Amniotic stem cell (primary cell): ENCODE measurements at regions not wholly inside any gene's neighbourhood (a gene's known extent, or its start where the extent isn't known, plus 50 kb on each side); places are given as distances from the start of the nearest gene placed in this dataset.

Experiments
- DNase-seq: peaks from one replicate; lab custom pipeline; 2025; lab: John Stamatoyannopoulos, UW

DNA sequence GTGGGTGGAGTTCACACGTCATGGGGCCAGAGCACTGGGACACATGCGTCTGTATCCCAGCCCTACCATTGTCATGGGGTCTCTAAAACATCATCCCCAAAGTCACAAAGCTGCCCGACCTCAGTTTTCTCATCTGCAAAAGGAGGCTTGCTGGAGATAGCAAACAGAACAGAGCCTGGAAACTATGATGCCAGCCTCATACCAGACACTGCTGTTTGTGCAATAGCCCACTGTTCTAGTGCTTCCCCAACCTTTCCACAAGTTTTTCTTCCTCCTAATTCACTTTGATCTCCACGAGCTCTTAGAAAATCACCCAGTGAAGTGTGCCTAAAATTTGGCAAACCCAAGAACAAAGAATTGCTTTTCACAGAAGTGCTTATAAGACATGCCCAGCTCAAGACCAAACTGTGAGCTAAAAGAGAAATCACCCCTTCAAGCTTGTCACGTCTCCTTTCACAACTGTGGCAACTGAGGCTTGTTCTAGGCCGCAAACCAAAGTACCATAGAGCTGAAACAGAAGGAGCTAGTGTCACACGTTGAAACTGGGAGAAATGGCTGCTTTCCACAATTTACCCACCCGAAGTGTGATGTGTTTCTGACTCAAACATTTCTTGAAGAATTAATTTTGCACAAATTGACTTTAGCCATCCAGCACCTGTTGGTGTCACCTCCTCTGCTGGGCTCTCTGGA lies 162.7 kb upstream of the ID2 start:
- DNase-seq = no peak

- no peak for DNase-seq
Observed at GRCh38 chr2:8520791-8521344, 161.0 kb upstream of the ID2 start.

- DNase-seq = no peak
Observed at GRCh38 chr2:8522687-8523086, 159.2 kb upstream of the ID2 start.

GRCh38 chr2:8524388-8524787 lies 157.5 kb upstream of the ID2 start:
- DNase-seq = no peak

- no peak for DNase-seq
Observed at GRCh38 chr2:8524823-8525222, 157.0 kb upstream of the ID2 start.

- DNase-seq = no peak
Observed at GRCh38 chr2:8525236-8525581, 156.6 kb upstream of the ID2 start.

GRCh38 chr2:8525582-8526402 lies 156.1 kb upstream of the ID2 start:
- DNase-seq = no peak

- no peak for DNase-seq
Observed at GRCh38 chr2:8526403-8526696, 155.5 kb upstream of the ID2 start.

DNA sequence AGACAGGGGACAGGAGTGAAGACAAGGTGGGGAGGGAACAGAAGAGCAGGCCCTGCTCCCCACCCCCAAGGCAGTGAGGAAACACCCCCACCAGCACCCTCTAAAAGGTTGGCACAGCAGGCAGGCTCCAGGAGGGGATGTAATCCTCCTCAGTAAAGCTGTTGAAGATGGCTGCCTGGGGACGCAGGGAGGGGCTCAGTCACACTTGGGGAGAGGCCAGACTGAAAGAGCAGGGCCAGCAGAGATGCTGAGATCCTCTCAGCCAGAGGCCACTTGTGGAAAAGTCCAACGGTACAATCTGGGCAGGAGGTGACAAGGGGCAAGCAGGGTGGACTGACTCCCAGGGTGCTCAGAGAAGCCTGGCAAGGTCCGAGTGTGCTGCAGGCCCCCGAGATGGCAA lies 154.8 kb upstream of the ID2 start:
- no peak for DNase-seq

GRCh38 chr2:8527676-8528075 lies 154.2 kb upstream of the ID2 start:
- no peak for DNase-seq

GRCh38 chr2:8528863-8529262 lies 153.0 kb upstream of the ID2 start:
- DNase-seq = no peak

- DNase-seq = no peak
Observed at GRCh38 chr2:8529706-8530277, 152.1 kb upstream of the ID2 start.

DNA sequence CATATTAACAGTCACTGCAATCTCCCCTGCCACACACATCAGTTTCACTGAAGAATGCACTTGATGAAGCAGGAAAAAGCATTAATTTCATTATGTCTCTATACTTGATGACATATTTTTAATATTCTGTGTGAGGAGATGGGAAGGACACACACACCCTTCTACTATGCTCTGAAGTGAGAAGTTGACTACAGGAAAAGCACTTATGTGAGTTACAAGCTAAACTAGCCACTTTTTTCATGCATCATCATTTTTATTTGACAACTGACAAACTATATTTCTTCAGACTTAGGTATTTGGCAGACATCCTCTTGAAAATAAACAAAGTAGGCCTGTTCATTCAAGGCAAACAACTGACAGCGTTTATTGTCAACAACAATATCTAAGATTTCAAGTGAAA lies 150.4 kb upstream of the ID2 start:
- no peak for DNase-seq

DNA sequence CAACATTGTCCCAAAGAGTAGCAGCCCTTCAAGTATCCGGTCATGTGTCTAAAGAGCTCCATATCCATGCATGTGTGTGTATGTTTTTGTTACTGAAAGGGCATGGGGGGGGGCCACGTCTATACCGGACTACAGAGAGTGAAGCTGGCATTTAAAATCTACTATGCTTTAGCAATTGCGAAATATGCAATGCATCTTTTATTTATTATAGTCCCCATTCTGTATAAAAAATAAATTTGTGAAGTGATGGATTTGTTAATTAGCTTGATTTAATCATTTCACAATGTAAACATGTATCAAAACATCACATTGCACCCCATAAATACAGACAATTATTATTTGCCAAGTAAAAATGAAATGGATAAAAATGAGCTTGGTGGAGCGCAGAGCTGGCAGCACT lies 149.4 kb upstream of the ID2 start:
- DNase-seq = no peak

GRCh38 chr2:8533923-8534322 lies 147.9 kb upstream of the ID2 start:
- no peak for DNase-seq

GRCh38 chr2:8534386-8534728 lies 147.5 kb upstream of the ID2 start:
- DNase-seq = no peak

DNA sequence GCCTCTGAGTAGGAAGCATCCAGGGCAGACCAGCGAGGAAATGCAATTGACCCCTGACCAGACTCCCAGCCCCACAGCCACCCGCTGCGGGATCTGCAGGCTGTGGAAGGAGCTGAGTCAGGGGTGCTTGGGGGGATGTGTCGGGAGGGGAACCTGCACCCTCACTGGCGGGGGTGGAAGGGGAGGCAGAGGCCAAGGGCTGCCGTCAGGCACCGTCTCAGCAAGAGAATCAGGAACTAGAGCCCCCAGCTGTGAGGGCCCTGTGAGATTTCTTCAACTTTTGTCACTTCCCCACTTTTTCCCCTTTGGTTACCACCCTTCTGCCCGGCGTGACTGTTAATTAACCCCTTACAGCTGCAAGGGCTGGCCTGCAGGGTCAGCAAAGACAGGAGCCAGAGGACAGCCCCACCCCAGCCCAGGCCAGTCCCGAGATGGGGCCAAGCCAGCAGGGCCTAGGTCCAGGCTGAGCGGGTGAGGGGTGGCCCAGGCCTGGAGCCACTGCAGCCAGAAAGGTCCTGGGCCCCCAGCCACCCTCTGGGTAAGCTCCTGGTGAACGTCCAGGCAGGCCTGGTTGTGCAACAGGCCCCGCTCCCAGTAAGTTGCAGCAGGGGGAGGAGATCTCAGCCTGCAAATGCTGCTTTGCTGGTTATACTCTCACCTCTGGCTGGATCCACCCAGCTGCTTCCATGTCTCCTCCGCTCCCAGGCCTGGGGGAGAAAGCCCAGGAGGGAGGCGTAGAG lies 147.0 kb upstream of the ID2 start:
- DNase-seq = no peak

- DNase-seq = no peak
Observed at GRCh38 chr2:8535469-8535795, 146.4 kb upstream of the ID2 start.

GRCh38 chr2:8535821-8536685 lies 145.8 kb upstream of the ID2 start:
- no peak for DNase-seq

DNA sequence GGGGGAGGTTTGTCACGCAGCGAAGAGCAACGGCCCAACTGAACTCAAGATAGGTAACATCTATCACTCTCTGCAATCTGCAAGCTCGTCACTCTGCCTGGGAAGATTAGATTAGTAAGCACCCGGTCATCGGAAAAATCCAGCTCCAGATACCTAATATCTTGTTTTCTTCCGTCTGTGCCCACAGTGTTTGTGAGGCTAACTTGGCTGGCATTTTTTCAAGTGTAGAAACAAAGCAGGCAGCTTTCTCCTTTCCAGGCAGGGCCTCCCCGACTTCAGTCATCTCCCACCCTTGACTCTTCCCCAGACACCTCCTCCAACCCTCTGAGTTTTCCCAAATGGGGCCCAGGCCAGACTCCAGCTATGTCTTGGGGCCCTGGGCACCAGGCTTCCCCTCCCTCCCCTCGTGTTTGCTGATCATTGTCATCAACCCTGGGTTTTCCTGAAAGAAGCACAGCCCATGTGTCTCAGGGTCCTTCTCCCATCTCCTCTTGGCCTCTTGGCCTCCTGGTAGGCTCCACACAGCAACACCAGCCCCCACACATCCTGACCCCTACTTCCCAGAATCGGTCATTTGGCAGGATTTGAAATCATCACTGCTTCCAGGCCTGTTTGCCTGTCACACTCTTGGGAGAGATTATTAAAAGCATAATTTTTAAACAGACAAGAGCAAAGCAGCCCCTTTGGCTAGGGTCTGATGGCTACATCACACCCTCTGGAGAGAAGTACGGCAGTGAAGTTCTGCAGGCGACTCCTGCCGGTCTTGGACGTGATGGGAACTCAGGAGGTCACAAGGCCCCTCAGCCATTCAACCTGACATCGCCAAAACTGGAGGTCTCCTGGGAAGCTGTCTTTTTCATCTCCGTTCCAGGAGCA lies 144.9 kb upstream of the ID2 start:
- DNase-seq = no peak

DNA sequence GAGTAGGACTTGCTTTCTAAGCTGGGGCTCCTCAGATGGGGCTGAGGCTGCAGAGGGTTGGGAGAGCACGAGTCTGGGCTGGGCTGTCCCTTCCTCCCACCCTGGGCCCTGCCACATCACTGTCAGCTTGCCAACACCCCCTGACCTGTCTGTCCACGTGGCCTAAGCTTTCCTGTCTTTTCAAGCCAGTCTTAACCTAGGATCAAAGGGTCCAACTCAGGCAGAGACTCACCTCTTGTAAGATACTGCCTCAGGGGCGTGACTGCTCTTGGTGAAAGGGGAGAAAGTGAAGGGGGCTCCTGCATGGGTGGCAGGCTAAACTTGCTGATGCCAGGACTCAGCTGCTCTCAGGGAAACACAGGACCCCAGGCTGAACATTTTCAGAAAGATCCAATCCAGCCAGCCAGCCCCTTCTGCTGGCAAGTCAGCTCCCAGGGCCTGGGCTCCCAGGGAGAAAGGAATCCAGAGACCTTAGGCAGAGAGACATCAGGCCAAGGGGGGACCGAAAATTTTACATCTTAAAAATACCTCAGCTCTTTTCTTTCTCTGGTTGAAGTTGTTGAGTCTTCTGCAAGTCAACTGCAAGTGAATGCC lies 144.2 kb upstream of the ID2 start:
- DNase-seq = no peak
